IPS DF 4.7 (cell line): ENCODE measurements at regions not wholly inside any gene's neighbourhood (a gene's known extent, or its start where the extent isn't known, plus 50 kb on each side); places are given as distances from the start of the nearest gene placed in this dataset.
"Not testable (repeated sequence)": the region's sequence is repeated elsewhere in the genome, so short reads cannot be mapped to it uniquely, and the experiment has no call there.

Source experiments
- DNase-seq: peaks from one replicate; pipeline ENCODE4 v3.0.0-alpha.2; 2013; ENCODE audit warnings: low spot score; ENCODE audit errors: extremely low read depth

- no peak for DNase-seq
Observed at GRCh38 chr2:195316486-195316885, 340.5 kb upstream of the SLC39A10 start.

DNA sequence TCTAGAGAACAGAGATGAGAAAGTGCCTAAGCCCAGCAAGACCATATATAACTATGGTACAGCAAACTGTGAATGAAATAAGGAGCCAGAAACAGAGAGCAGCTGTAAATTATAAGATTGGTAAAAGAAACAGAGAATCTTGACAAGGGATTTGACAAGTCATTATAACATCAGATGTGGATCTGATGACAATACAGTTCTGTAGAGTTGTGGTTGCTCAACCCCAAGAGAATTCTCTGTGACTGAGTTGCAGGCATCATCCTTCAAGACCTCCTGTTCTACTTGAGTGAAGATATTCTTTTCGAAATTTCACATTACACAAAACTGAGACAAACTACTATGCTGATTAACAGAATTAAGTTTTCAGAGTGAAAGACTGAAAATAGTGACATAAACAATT lies 343.1 kb upstream of the SLC39A10 start:
- DNase-seq: no peak

GRCh38 chr2:195312662-195313061 lies 344.4 kb upstream of the SLC39A10 start:
- DNase-seq: no peak

DNA sequence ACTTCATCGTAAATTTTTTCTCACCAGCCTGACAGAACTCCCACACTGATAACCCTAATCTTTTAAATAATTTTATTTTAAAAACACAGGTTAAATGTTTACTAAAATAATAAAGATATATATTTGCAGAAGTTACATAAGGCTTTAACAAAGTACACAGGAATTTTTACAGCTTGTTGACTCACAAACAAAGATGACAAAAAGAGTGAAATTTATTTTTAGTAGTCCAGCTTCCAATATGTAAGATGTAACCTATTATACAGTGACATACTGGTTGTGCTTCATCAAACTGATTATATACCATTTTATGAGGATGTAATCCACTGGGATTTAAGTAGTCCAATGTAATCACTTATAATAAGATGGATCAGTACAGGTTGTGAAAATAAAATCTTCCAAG lies 348.9 kb upstream of the SLC39A10 start:
- DNase-seq: no peak

DNA sequence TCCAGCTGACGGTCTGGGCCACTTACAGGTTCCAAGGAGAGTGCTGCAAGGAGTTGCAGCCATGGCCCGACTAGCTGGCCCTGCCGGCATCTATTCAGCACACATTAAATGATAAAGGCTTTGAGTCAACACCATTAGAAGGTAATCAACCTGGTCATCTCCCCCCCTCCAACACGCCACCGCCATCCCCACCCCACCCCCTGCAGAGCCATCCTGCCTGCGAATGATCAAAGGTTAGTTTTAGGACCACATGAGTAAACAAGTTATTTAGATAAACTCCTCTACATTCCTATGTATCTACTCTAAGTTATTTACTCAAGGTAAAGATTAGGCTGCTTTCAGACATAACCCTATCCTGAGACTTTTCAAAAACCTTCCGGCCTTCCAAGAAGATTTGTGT lies 349.3 kb upstream of the SLC39A10 start:
- DNase-seq: no peak

DNA sequence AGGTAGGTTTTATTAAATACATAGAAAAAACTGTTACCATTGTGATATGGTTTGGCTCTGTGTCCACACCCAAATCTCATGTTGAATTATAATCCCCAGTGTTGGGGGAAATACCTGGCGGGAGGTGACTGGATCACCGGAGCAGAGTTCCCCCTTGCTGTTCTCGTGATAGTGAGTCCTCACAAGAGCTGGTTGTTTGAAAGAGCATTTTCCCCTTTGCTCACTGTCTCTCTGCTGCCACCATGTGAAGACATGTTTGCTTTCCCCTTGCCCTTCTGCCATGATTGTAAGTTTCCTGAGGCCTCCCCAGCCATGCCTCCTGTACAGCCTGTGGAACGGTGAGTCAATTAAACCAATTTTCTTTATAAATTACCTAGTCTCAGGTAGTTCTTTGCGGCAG lies 352.7 kb upstream of the SLC39A10 start:
- DNase-seq: no peak

GRCh38 chr2:195300631-195301030 lies 356.4 kb upstream of the SLC39A10 start:
- DNase-seq: no peak

- no peak for DNase-seq
Observed at GRCh38 chr2:195299600-195299999, 357.4 kb upstream of the SLC39A10 start.

DNA sequence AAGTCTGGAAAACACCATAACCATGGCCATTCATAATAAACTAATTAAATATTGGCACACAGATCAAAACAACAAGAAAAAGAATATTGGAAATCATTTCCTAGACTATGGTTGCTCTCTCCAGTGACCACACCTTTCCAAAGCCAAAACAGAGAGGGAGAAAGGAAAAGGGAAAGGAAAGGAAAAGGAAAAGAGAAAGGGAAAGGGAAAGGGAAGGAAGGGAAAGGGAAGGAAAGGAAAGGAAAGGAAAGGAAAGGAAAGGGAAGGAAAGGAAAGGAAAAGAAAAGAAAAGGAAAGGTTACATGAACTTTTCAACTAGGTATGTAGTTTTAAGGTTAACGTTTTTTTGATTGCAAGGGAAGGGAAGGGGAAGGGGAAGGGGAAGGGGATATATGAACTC lies 360.5 kb upstream of the SLC39A10 start:
- DNase-seq: no peak

DNA sequence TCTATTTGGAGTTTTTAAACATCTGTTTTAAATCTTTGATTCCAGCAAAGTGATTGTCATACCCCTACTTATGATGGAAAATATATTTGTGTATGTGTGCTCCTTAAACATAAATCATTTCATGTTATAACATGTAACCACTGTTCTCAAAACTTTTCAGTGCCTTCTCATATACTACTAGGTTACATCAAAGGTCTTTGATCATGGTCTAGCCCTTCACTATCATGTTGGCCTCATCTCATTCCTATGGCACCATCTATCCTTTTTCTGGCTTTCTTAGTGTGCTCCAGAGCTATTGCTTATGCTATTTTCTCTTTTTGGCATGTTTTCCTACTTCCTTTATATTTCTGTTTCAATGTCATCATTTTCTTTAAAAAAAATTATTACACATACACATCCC lies 367.9 kb upstream of the SLC39A10 start:
- DNase-seq: no peak

DNA sequence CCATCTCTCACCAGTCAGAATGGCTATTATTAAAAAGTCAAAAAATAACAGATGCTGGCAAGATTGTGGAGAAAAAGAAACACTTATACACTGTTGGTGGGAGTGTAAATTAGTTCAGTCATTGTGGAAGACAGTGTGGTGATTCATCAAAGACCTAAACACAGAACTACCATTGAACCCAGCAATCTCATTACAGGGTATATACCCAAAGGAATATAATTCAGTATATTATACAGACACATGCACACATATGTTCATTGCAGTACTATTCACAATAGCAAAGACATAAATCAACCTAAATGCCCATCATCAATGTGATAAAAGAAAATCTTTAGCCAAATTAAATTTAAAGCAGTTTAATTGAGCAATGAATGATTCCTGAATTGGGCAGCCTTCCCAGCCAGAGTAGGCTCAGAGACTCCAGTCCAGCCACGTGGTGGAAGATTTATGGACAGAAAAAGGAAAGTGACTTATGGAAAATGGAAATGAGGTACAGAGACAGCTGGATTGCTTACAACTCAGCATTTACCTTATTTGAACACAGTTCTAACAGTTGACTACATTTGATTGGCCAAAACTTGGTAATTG lies 377.1 kb upstream of the SLC39A10 start:
- no peak for DNase-seq

- no peak for DNase-seq
Observed at GRCh38 chr2:195270466-195271039, 386.5 kb upstream of the SLC39A10 start.

- DNase-seq: no peak
Observed at GRCh38 chr2:195269220-195269619, 387.8 kb upstream of the SLC39A10 start.

DNA sequence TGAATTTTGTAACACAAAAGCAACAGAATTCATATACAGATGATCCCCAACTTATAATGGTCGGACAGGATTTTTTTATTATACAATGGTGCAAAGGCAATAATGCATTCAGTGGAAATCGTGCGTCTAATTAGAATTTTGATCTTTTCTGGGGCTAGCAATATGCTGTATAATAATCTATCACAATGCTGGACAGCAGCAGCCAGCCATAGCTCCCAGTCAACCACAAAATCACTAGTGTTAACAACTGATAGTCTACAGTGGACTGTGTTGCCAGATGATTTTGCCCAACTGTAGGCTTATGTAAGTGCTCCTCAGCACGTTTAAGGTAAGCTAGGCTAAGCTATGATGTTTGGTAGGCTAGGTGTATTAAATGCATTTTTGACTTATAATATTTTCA lies 399.0 kb upstream of the SLC39A10 start:
- DNase-seq: no peak

DNA sequence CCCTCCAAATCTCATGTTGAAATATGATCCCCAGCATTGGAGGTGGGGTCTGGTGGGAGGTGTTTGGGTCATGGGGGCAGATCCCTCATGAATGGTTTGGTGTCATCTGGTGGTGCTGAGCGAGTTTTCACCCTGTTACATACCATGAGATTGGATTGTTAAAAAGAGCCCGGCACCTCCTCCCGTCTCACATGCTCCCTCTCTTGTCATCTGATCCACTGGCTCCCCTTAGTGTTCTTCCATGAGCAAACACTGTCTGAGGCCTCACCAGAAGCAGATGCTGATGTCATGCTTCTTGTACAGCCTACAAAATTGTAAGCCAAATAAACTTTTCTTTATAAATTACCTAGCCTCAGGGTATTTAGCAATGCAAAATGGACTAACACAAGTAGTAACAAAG lies 405.0 kb upstream of the SLC39A10 start:
- peak; percentile 36 for DNase-seq

DNA sequence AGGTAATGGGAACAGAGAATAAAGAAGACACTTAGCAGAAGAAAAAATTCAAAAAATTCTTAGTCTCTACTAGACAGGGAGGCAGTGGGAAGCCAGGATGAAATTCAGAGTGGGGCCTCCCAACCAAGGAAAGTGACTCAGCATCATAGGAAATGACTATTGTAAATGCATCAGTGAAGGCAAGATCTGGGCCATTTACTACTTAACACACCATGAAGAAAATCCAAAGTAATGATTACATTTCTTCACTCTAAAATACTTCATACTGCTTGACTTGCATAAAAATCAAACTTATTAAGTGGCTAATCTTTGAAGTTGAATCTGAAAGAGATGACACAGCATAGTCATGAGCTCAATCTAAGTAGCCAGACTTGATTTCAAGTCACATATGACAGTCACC lies 405.8 kb upstream of the SLC39A10 start:
- DNase-seq: no peak

- DNase-seq: no peak
Observed at GRCh38 chr2:195238826-195239225, 418.2 kb upstream of the SLC39A10 start.

DNA sequence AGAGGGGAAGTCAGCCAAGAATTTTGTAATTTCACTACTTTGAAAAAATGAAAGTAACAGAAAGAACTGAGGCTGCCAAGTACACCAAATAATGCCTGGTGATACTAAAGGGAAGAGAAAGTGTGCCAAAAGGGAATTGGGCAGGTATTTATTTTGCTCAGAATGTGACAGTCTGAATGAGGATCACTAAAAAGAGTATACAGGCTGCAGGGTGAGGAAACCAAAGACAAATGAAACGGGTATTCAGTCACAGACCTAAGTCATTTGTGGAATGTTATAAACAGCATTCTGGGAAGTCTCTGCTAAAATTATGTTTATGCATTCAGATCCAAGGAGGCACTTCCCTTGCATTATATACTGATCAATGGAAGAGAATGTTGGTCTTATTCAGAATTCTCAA lies 418.6 kb upstream of the SLC39A10 start:
- no peak for DNase-seq

DNA sequence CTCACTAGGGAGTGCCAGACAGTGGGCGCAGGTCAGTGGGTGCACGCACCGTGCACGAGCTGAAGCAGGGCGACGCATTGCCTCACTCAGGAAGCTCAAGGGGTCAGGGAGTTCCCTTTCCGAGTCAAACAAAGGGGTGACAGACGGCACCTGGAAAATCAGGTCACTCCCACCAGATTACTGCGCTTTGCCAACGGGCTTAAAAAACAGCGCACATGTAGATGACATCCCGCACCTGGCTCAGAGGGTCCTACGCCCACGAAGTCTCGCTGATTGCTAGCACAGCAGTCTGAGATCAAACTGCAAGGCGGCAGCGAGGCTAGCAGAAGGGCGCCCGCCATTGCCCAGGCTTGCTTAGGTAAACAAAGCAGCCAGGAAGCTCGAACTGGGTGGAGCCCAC lies 428.5 kb upstream of the SLC39A10 start:
- DNase-seq: not testable (repeated sequence)

DNA sequence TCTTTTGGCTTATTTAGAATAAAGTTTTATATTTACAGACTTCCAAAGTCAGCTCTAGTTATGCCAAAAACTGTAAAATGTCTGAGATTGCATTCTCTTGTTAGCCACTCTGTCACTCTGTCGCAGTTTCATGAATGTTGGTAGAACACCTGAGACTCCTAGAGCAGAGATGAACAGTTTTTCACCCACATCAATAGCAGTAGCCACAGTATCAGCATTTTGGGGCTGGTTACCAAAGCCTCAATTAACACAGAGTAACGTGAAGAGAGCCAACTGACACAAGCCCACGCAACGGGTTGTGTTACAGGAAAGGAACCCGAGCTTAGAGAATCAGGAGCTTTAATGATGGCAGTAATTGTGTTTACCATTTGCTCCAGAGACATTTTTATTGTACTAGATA lies 443.0 kb upstream of the SLC39A10 start:
- DNase-seq: no peak

DNA sequence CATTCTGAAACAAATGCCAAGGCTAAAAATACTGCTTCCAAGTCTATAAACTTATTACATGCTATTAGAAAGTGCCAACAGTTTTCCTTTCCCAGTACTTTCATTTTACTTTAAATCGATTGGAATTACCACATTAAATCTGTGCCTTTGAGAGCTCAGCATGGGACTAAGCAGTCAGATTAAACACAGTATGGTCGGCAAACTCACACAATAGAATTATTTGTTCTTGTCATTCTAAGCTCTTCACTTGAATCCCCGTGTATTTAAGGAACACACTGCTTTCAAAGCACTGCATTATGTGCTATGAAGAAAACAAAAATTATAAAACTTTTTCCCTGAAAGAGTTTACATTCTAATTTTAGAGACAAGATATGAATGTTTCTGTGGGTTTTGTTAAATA lies 444.4 kb upstream of the SLC39A10 start:
- DNase-seq: no peak

DNA sequence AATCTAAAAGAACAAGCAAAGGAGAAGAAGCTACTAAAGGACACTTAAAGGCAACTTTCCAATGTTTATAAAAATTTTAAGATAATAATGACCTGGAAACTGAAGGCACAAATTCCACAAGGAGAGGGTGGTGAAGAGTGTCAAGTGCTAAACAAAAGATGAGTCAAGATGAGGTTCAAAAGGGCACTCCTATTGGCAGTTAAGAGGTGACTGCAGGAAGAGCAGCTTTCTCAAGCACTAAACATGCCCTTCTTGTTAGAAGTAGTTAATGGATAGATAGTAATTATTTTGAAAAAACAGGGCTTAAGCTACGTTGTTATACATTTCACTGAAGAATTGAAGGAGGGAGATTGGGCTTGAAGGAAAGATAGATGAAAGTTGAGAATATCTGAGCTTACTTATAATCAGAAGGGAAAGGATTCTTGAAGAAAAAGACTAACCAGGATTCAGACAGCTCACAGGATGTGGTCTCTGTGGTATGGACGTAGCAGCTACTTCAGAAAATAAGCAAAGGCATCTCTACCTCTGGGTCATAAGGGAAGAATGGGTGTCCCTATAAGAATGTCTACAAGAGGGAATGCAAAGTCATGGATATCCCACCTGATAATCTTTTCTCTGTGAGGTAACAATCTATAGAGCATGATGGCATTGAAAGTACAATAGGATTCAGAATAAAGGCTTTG lies 454.7 kb upstream of the SLC39A10 start:
- DNase-seq: no peak

GRCh38 chr2:195199864-195200263 lies 457.2 kb upstream of the SLC39A10 start:
- no peak for DNase-seq
